ENCODE measurements at regions not wholly inside any gene's neighbourhood (a gene's known extent, or its start where the extent isn't known, plus 50 kb on each side); places are given as distances from the start of the nearest gene placed in this dataset.

DNA sequence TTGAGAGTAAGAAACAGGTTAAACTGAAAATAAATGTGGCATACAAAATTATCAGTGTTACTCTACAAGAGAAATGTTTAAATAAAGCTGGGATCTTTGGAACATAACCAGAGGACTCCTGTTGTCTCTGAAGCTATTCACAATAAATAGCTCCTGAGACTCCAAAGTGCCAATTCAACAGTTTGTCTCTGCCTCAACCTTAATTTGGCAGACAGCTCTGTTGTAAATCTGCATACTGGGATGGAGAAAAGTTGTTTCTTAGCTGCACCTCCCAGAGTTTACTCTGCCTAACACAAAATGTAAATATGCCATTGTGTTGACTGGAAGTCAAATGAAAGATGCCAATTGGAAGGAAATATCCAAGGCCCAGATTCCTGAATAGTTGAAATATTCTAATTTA lies 238.5 kb upstream of the EPHA4 start (continued):
- TF ChIP-seq, protein P1, sequence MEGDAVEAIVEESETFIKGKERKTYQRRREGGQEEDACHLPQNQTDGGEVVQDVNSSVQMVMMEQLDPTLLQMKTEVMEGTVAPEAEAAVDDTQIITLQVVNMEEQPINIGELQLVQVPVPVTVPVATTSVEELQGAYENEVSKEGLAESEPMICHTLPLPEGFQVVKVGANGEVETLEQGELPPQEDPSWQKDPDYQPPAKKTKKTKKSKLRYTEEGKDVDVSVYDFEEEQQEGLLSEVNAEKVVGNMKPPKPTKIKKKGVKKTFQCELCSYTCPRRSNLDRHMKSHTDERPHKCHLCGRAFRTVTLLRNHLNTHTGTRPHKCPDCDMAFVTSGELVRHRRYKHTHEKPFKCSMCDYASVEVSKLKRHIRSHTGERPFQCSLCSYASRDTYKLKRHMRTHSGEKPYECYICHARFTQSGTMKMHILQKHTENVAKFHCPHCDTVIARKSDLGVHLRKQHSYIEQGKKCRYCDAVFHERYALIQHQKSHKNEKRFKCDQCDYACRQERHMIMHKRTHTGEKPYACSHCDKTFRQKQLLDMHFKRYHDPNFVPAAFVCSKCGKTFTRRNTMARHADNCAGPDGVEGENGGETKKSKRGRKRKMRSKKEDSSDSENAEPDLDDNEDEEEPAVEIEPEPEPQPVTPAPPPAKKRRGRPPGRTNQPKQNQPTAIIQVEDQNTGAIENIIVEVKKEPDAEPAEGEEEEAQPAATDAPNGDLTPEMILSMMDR (conservative IDR thresholded peaks at IDR 0.05; ENCODE audit: low read depth in 2 of 2) = no peak
- no peak for TF ChIP-seq POLR2AphosphoS5 (IDR thresholded peaks at IDR 0.05; ENCODE audit: low read depth)
- TF ChIP-seq ZNF331 (CRISPR knock-in tag; IDR thresholded peaks at IDR 0.05; ENCODE audit: low read depth) = no peak
- TF ChIP-seq, protein P2, sequence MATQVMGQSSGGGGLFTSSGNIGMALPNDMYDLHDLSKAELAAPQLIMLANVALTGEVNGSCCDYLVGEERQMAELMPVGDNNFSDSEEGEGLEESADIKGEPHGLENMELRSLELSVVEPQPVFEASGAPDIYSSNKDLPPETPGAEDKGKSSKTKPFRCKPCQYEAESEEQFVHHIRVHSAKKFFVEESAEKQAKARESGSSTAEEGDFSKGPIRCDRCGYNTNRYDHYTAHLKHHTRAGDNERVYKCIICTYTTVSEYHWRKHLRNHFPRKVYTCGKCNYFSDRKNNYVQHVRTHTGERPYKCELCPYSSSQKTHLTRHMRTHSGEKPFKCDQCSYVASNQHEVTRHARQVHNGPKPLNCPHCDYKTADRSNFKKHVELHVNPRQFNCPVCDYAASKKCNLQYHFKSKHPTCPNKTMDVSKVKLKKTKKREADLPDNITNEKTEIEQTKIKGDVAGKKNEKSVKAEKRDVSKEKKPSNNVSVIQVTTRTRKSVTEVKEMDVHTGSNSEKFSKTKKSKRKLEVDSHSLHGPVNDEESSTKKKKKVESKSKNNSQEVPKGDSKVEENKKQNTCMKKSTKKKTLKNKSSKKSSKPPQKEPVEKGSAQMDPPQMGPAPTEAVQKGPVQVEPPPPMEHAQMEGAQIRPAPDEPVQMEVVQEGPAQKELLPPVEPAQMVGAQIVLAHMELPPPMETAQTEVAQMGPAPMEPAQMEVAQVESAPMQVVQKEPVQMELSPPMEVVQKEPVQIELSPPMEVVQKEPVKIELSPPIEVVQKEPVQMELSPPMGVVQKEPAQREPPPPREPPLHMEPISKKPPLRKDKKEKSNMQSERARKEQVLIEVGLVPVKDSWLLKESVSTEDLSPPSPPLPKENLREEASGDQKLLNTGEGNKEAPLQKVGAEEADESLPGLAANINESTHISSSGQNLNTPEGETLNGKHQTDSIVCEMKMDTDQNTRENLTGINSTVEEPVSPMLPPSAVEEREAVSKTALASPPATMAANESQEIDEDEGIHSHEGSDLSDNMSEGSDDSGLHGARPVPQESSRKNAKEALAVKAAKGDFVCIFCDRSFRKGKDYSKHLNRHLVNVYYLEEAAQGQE (IDR thresholded peaks at IDR 0.05; ENCODE audit: unreplicated experiment) = no peak
- no peak for TF ChIP-seq EZH2phosphoT487 (IDR thresholded peaks at IDR 0.05; ENCODE audit: unreplicated experiment)
- no peak for TF ChIP-seq NANOG (IDR thresholded peaks at IDR 0.05; ENCODE audit: borderline replicate concordance)
- TF ChIP-seq ETS1 (IDR thresholded peaks at IDR 0.05) = no peak
- no peak for TF ChIP-seq EZH2 (IDR thresholded peaks at IDR 0.05; ENCODE audit: low read depth, unreplicated experiment)

DNA sequence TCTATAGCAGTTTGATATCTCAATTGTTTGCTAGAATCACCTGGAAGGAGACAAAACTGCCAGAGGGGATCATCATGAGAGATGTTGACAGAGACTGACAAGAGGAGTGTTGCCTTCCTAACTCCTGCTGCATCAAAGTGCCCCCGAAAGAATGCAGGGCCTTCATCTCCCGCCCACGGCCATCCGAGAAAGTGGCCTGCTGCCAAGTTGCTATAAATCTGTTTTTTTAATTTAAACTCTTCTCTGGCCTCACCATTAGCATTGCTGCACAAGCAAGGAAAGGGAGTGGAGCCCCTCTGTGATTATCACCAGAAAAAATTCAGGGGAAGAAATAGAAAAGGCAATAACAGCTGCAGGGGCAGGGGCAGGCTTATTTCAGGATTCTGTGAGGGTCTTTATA lies 238.1 kb upstream of the EPHA4 start:
- Histone ChIP-seq H3K4me2 (no peak overlapping the region), H4K20me1 (replicated peaks; ENCODE audit: insufficient read depth) (no peaks in the 10 kb centered on the region), H3K4me3 (no peak overlapping the region), H3K79me2 (replicated peaks; ENCODE audit: insufficient read depth) (no peaks in the 10 kb centered on the region), H3K27me3 (ENCODE audit: insufficient read depth) (no peaks in the 10 kb centered on the region), H3K36me3 (ENCODE audit: insufficient read depth) (no peaks in the 10 kb centered on the region), H2AFZ (0 out of 2 replicates have a peak overlapping the region, but pooled peaks have one; percentile 32), H3K4me1 (ENCODE audit: insufficient read depth) (no peaks in the 10 kb centered on the region), H3K27ac (ENCODE audit: low read depth) (no peak overlapping the region), H3F3A (replicated peaks; ENCODE audit: low read depth) (no peaks in the 10 kb centered on the region), H3K9me2 (ENCODE audit: insufficient read depth) (peaks cover 5% of the 10 kb centered on the region)
- TF ChIP-seq ETS1 (IDR thresholded peaks at IDR 0.05) (no peak), POLR2AphosphoS5 (IDR thresholded peaks at IDR 0.05; ENCODE audit: low read depth) (no peak), NANOG (IDR thresholded peaks at IDR 0.05; ENCODE audit: borderline replicate concordance) (no peak), EZH2phosphoT487 (IDR thresholded peaks at IDR 0.05; ENCODE audit: unreplicated experiment) (no peak), ZNF331 (CRISPR knock-in tag; IDR thresholded peaks at IDR 0.05; ENCODE audit: low read depth) (no peak), ZNF114 (CRISPR knock-in tag; IDR thresholded peaks at IDR 0.05) (no peak), EZH2 (IDR thresholded peaks at IDR 0.05; ENCODE audit: low read depth, unreplicated experiment) (no peak)
- TF ChIP-seq, protein P1 (conservative IDR thresholded peaks at IDR 0.05; ENCODE audit: low read depth in 2 of 2) = no peak
- DNase-seq (ENCODE audit: low spot score) (no peak), ATAC-seq (no peak)
- Mint-ChIP-seq H3K4me1 (peaks cover 8% of the 10 kb centered on the region; the same call in 2 of the 3 replicates), H3K9me3 (peaks cover 4% of the 10 kb centered on the region; the same call in 2 of the 3 replicates), H3K4me3 (no peak overlapping the region), H3K27me3 (ENCODE audit: insufficient read depth, low read depth, poor library complexity) (no peaks in the 10 kb centered on the region), H3K27ac (no peak overlapping the region; the same call in 1 of the 2 replicates), H3K36me3 (ENCODE audit: low read depth) (peaks cover 10% of the 10 kb centered on the region)
